H9 (cell line): ENCODE measurements at regions not wholly inside any gene's neighbourhood (a gene's known extent, or its start where the extent isn't known, plus 50 kb on each side); places are given as distances from the start of the nearest gene placed in this dataset.

Experiments
- DNase-seq: peaks from one replicate; pipeline ENCODE4 v3.0.0-alpha.2; 2017
- H2AFZ ChIP-seq: one replicate; pipeline ENCODE4 v1.6.1; 2013; ENCODE audit warnings: mild to moderate bottlenecking, low read length, control low read depth, moderate library complexity
- H2AK5ac ChIP-seq: 2 replicates; pipeline ENCODE4 v1.6.1; 2013; ENCODE audit warnings: low read length, control low read depth, mixed read lengths; ENCODE audit not compliant: insufficient read length
- H2BK120ac ChIP-seq: one replicate; pipeline ENCODE4 v1.6.1; 2013; ENCODE audit warnings: low read depth, mild to moderate bottlenecking, low read length, control low read depth, inconsistent platforms; ENCODE audit not compliant: poor library complexity, severe bottlenecking
- H2BK12ac ChIP-seq: 2 replicates; pipeline ENCODE4 v1.6.1; 2013; ENCODE audit warnings: low read length, control low read depth, mixed read lengths, low read depth; ENCODE audit not compliant: insufficient read length
- H2BK15ac ChIP-seq: 2 replicates; pipeline ENCODE4 v1.6.1; 2013; ENCODE audit warnings: low read depth, low read length, control low read depth
- H2BK20ac ChIP-seq: one replicate; pipeline ENCODE4 v1.6.1; 2013; ENCODE audit warnings: low read depth, mild to moderate bottlenecking, low read length, control low read depth, inconsistent platforms; ENCODE audit not compliant: poor library complexity, severe bottlenecking
- H2BK5ac ChIP-seq: 2 replicates; pipeline ENCODE4 v1.6.1; 2013; ENCODE audit warnings: low read length, control low read depth, mixed read lengths; ENCODE audit not compliant: insufficient read length
- H3K14ac ChIP-seq: 2 replicates; pipeline ENCODE4 v1.6.1; 2013; ENCODE audit warnings: low read length, control low read depth; ENCODE audit not compliant: insufficient read depth
- H3K18ac ChIP-seq: 2 replicates; pipeline ENCODE4 v1.6.1; 2013; ENCODE audit warnings: low read depth, mild to moderate bottlenecking, mixed read lengths, low read length, control low read depth; ENCODE audit not compliant: insufficient read length
- H3K23ac ChIP-seq: 2 replicates; pipeline ENCODE4 v1.6.1; 2013; ENCODE audit warnings: low read length, control low read depth, mixed read lengths, low read depth; ENCODE audit not compliant: insufficient read length
- H3K23me2 ChIP-seq: 2 replicates; pipeline ENCODE4 v1.6.1; 2013; ENCODE audit warnings: low read depth, mild to moderate bottlenecking, mixed read lengths, low read length, control low read depth; ENCODE audit not compliant: insufficient read length, poor library complexity, severe bottlenecking
- H3K27ac ChIP-seq: 2 replicates; pipeline ENCODE4 v1.5.1; 2013; ENCODE audit warnings: low read length, control low read depth, mixed read lengths, low read depth; ENCODE audit not compliant: insufficient read length
- H3K27me3 ChIP-seq: 2 replicates; pipeline ENCODE4 v1.6.1; 2013; ENCODE audit warnings: low read length, control low read depth, inconsistent platforms; ENCODE audit not compliant: insufficient read depth
- H3K4ac ChIP-seq: 2 replicates; pipeline ENCODE4 v1.6.1; 2013; ENCODE audit warnings: low read depth, mild to moderate bottlenecking, control low read depth, inconsistent platforms, low read length, moderate library complexity
- H3K4me1 ChIP-seq: 2 replicates; pipeline ENCODE4 v1.6.1; 2013; ENCODE audit warnings: low read length, control low read depth, inconsistent platforms; ENCODE audit not compliant: insufficient read depth
- H3K4me2 ChIP-seq: 2 replicates; pipeline ENCODE4 v1.6.1; 2013; ENCODE audit warnings: low read length, control low read depth, mixed read lengths; ENCODE audit not compliant: insufficient read length, insufficient read depth
- H3K56ac ChIP-seq: 2 replicates; pipeline ENCODE4 v1.6.1; 2013; ENCODE audit warnings: low read depth, mild to moderate bottlenecking, mixed read lengths, low read length, control low read depth; ENCODE audit not compliant: insufficient read length
- H3K79me1 ChIP-seq: 2 replicates; pipeline ENCODE4 v1.6.1; 2013; ENCODE audit warnings: low read depth, mild to moderate bottlenecking, moderate library complexity, low read length, control low read depth, inconsistent platforms; ENCODE audit not compliant: insufficient read depth, poor library complexity, severe bottlenecking
- H3K79me2 ChIP-seq: 2 replicates; pipeline ENCODE4 v1.6.1; 2013; ENCODE audit warnings: low read length, control low read depth, inconsistent platforms; ENCODE audit not compliant: insufficient read depth
- H3K9ac ChIP-seq: 2 replicates; pipeline ENCODE4 v1.6.1; 2013; ENCODE audit warnings: low read length, control low read depth, mixed read lengths; ENCODE audit not compliant: insufficient read length; ENCODE audit errors: extremely low read depth
- H3K9me3 ChIP-seq: one replicate; pipeline ENCODE4 v1.6.1; 2013; ENCODE audit warnings: low read depth, low read length, inconsistent platforms; ENCODE audit not compliant: control insufficient read depth
- H3T11ph ChIP-seq: one replicate; pipeline ENCODE4 v1.6.1; 2013; ENCODE audit warnings: mild to moderate bottlenecking, low read length, control low read depth, inconsistent platforms
- H4K20me1 ChIP-seq: one replicate; pipeline ENCODE4 v1.6.1; 2013; ENCODE audit not compliant: control insufficient read depth, insufficient read length, insufficient read depth
- H4K5ac ChIP-seq: 2 replicates; pipeline ENCODE4 v1.6.1; 2013; ENCODE audit warnings: low read depth, mild to moderate bottlenecking, mixed read lengths, low read length, control low read depth; ENCODE audit not compliant: insufficient read length
- H4K8ac ChIP-seq: replicated peaks from 2 replicates; pipeline ENCODE4 v1.6.1; 2013; ENCODE audit warnings: low read length, control low read depth, mixed read lengths, low read depth; ENCODE audit not compliant: insufficient read length
- H4K91ac ChIP-seq: 2 replicates; pipeline ENCODE4 v1.6.1; 2013; ENCODE audit warnings: low read depth, mild to moderate bottlenecking, moderate library complexity, mixed read lengths, low read length, control low read depth; ENCODE audit not compliant: insufficient read length
- H3K27ac Mint-ChIP-seq, 3 experiments: 2 replicates in 2 of 3; 3 replicates in 1 of 3; pipeline ENCODE4 v1.8.0; 2020 to 2021; ENCODE audit warnings: mixed read lengths in 3 of 3, mild to moderate bottlenecking in 1 of 3, moderate library complexity in 1 of 3
- H3K27me3 Mint-ChIP-seq: 2 replicates; pipeline ENCODE4 v1.8.0; 2021; ENCODE audit warnings: low read depth, mild to moderate bottlenecking, moderate library complexity, mixed read lengths
- H3K36me3 Mint-ChIP-seq, 3 experiments: 2 replicates in 2 of 3; 3 replicates in 1 of 3; pipeline ENCODE4 v1.8.0; 2020 to 2021; ENCODE audit warnings: low read depth in 3 of 3, mixed read lengths in 3 of 3; ENCODE audit not compliant: insufficient read depth in 1 of 3
- H3K4me1 Mint-ChIP-seq, 2 experiments: 2 replicates each; pipeline ENCODE4 v1.8.0; 2020; ENCODE audit warnings: mixed read lengths in 2 of 2
- H3K4me3 Mint-ChIP-seq, 2 experiments: 2 replicates in 1 of 2; 3 replicates in 1 of 2; pipeline ENCODE4 v1.8.0; 2020 to 2021; ENCODE audit warnings: mild to moderate bottlenecking in 2 of 2, mixed read lengths in 2 of 2, moderate library complexity in 1 of 2
- H3K9me3 Mint-ChIP-seq, 2 experiments: 2 replicates in 1 of 2; 3 replicates in 1 of 2; pipeline ENCODE4 v1.8.0; 2020; ENCODE audit warnings: mild to moderate bottlenecking in 2 of 2, mixed read lengths in 2 of 2, moderate library complexity in 1 of 2
- WGBS: extraction: QIAGEN DNeasy Blood & Tissue Kit; methylation state at CpG from one replicate; pipeline ENCODE4 v1.1.7; 2013; ENCODE audit warnings: missing lambda C conversion rate, low lambda C conversion rate, mixed read lengths; ENCODE audit not compliant: insufficient read length; ENCODE audit errors: extremely low coverage; 5-methylcytosine and 5-hydroxymethylcytosine counted together
- TF ChIP-seq, protein P1 (sequence below): fragments of 200-600 bp; sonication (generic); conservative IDR thresholded peaks from 3 replicates; pipeline ENCODE4 v1.8.0; 2021; ENCODE audit warnings: antibody characterized with exemption, mild to moderate bottlenecking

DNA sequence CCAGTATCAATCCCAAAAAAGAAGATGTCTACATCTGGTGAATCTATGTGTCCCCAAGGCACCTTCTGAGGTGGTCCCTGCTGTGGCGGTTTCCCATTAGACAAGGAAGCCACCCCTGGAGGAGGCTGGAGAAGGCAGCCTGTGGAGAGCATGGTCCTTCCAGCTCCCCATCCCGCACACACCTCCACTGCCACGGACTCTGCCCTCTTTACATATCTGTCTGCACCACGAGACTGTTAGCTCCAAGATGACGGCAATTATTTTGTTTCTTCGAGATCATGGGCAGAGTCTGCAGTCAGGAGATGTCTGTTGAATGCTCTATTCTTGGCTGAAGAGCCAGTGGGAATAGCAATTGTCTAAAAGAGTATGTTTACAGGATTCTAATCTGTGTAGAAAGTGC lies 132.0 kb downstream of the OSR1 start:
- no CpG with 5 or more reads among the region's 6 CpGs for whole genome bisulfite sequencing
- Mint-ChIP-seq H3K4me1 (peaks cover 30 to 60% of the 10 kb centered on the region in 2 experiments), H3K27ac (no peak overlapping the region), H3K36me3 (no peaks in the 10 kb centered on the region), H3K27me3 (no peaks in the 10 kb centered on the region), H3K9me3 (no peaks in the 10 kb centered on the region; a peak in 1 of 5 replicates), H3K4me3 (no peak overlapping the region)
- Histone ChIP-seq H3K14ac (no peak overlapping the region), H3K27me3 (no peaks in the 10 kb centered on the region), H3K4ac (no peak overlapping the region), H4K5ac (no peak overlapping the region), H2BK5ac (no peak overlapping the region), H3K9ac (no peak overlapping the region), H2BK15ac (no peak overlapping the region), H3K56ac (no peak overlapping the region), H3K27ac (no peak overlapping the region), H3K4me1 (peaks cover 9% of the 10 kb centered on the region), H3K79me1 (no peaks in the 10 kb centered on the region), H3K23me2 (no peaks in the 10 kb centered on the region), H3K79me2 (no peaks in the 10 kb centered on the region), H4K8ac (no peak overlapping the region), H3T11ph (no peak overlapping the region), H3K18ac (no peak overlapping the region), H4K20me1 (no peaks in the 10 kb centered on the region), H4K91ac (no peak overlapping the region), H2BK120ac (no peak overlapping the region), H3K23ac (no peak overlapping the region), H3K9me3 (no peaks in the 10 kb centered on the region), H2BK12ac (no peak overlapping the region), H2AFZ (no peak overlapping the region), H3K4me2 (no peak overlapping the region), H2BK20ac (no peak overlapping the region), H2AK5ac (no peak overlapping the region)
- TF ChIP-seq, protein P1, sequence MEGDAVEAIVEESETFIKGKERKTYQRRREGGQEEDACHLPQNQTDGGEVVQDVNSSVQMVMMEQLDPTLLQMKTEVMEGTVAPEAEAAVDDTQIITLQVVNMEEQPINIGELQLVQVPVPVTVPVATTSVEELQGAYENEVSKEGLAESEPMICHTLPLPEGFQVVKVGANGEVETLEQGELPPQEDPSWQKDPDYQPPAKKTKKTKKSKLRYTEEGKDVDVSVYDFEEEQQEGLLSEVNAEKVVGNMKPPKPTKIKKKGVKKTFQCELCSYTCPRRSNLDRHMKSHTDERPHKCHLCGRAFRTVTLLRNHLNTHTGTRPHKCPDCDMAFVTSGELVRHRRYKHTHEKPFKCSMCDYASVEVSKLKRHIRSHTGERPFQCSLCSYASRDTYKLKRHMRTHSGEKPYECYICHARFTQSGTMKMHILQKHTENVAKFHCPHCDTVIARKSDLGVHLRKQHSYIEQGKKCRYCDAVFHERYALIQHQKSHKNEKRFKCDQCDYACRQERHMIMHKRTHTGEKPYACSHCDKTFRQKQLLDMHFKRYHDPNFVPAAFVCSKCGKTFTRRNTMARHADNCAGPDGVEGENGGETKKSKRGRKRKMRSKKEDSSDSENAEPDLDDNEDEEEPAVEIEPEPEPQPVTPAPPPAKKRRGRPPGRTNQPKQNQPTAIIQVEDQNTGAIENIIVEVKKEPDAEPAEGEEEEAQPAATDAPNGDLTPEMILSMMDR = no peak
- DNase-seq = no peak
